Suprapubic skin (tissue), 4 donors: ENCODE measurements at regions not wholly inside any gene's neighbourhood (a gene's known extent, or its start where the extent isn't known, plus 50 kb on each side); places are given as distances from the start of the nearest gene placed in this dataset.

Source experiments
- DNase-seq, 2 donors: peaks; one replicate each; pipeline ENCODE4 v3.0.0-alpha.2; 2019; ENCODE audit warnings: low spot score in 2 of 2
- H3K27ac ChIP-seq: fragments of 200-600 bp; sonication (generic); one replicate; pipeline ENCODE4 v1.5.1; 2019
- H3K27me3 ChIP-seq: fragments of 200-600 bp; sonication (generic); one replicate; pipeline ENCODE4 v1.5.1; 2019
- H3K36me3 ChIP-seq: fragments of 200-600 bp; sonication (generic); one replicate; pipeline ENCODE4 v1.5.1; 2019
- H3K4me1 ChIP-seq: fragments of 200-600 bp; sonication (generic); one replicate; pipeline ENCODE4 v1.5.1; 2019
- H3K4me3 ChIP-seq: fragments of 200-600 bp; sonication (generic); one replicate; pipeline ENCODE4 v1.5.1; 2019; ENCODE audit warnings: mild to moderate bottlenecking
- H3K9me3 ChIP-seq: fragments of 200-600 bp; sonication (generic); one replicate; pipeline ENCODE4 v1.5.1; 2019
- EP300 ChIP-seq: sonication (generic); formaldehyde crosslinking; IDR thresholded peaks from one replicate; pipeline ENCODE4 v1.6.1; 2017; ENCODE audit warnings: antibody characterized with exemption
- POLR2A ChIP-seq, 2 donors: fragments of 450-650 bp; IDR thresholded peaks; one replicate each; pipeline ENCODE4 v1.6.1; 2017; ENCODE audit warnings: antibody characterized with exemption in 2 of 2, mild to moderate bottlenecking in 2 of 2, moderate library complexity in 2 of 2
- POLR2AphosphoS5 ChIP-seq, 3 donors: sonication (generic); formaldehyde crosslinking; IDR thresholded peaks; one replicate each; pipeline ENCODE4 v1.6.1; 2017; ENCODE audit warnings: antibody characterized with exemption in 3 of 3
- WGBS: methylation state at CpG from one replicate; pipeline ENCODE4 v1.1.5; 2018; 5-methylcytosine and 5-hydroxymethylcytosine counted together
- TF ChIP-seq, protein P1 (sequence below), 2 donors: fragments of 200-600 bp in 1 of 2; fragments of 450-650 bp in 1 of 2; sonication (generic) in 1 of 2; IDR thresholded peaks; one replicate each; pipeline ENCODE4 v1.5.1; 2016 to 2019; ENCODE audit warnings: antibody characterized with exemption in 2 of 2, mild to moderate bottlenecking in 1 of 2, moderate library complexity in 1 of 2

DNA sequence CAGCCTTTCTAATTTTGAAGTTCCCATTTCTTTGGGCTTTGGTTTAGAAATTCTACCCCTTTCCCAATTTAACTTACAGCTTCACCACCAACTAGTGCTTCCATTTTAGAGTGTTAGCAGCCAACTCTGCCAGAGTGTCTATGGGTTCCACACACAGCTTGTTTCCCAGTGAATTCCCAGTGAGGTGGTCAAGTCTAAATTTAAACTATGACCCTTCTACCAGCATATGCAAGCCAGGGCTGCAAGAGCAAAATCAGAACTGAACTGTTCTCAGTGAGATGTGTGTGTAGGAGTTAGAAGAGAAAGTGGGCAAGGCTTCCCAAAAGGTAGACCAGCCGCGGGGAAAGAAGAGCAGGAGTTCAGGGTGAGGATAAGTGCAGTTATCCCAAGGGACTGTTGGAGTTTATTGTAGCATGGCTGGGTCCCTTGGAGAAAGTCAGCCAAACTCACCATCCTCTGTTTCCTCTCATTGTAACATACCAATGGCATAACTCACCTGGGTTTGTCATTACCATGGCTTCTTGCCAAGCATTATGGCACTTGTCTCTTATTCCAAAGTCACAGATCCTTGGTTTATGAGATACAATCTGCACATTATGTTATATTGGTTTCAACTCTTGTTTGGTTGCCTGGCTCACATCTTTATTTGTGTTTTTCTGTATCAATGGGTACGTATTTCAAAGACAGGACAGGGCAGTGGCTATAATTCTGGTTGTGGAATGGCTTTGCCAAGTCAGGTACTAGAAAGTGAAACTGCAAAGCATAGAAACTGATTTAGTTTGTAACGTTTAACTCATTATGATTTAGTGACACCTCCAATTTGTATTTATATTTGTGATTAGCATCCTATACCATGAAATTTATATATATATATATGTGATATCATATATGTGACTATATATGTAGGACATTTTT is 130.2 kb upstream of the UMPS start:
- H3K4me1 ChIP-seq, result no peaks in the 10 kb centered on the region
- H3K27ac ChIP-seq, result no peak overlapping the region
- TF ChIP-seq EP300, result no peak
- no peak for TF ChIP-seq POLR2A (IDR thresholded peaks at IDR 0.05)
- TF ChIP-seq, protein P1, sequence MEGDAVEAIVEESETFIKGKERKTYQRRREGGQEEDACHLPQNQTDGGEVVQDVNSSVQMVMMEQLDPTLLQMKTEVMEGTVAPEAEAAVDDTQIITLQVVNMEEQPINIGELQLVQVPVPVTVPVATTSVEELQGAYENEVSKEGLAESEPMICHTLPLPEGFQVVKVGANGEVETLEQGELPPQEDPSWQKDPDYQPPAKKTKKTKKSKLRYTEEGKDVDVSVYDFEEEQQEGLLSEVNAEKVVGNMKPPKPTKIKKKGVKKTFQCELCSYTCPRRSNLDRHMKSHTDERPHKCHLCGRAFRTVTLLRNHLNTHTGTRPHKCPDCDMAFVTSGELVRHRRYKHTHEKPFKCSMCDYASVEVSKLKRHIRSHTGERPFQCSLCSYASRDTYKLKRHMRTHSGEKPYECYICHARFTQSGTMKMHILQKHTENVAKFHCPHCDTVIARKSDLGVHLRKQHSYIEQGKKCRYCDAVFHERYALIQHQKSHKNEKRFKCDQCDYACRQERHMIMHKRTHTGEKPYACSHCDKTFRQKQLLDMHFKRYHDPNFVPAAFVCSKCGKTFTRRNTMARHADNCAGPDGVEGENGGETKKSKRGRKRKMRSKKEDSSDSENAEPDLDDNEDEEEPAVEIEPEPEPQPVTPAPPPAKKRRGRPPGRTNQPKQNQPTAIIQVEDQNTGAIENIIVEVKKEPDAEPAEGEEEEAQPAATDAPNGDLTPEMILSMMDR (IDR thresholded peaks at IDR 0.05), result no peak
- TF ChIP-seq POLR2AphosphoS5 (IDR thresholded peaks at IDR 0.05), result no peak

DNA sequence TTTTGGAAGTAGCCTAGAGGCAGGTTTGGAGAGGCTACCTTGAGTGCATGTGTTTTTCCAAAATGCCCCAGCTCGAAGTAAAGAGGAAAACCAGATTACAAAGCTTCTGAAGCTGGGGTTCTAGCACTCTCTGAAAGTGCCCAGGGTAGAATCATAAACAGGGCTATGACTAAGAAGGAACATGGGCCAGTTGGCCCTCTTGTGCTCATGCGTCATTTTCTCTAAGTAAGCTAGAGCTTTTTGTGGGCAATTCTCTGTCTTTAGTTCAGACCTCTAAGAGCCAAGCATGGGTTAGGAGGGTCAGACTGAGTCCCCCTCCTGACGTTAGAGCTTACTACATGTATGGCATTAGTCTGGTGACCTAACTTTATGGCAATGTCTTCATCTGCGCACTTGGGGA is 129.5 kb upstream of the UMPS start:
- Histone ChIP-seq H3K36me3 (no peaks in the 10 kb centered on the region), H3K9me3 (no peaks in the 10 kb centered on the region), H3K27me3 (no peaks in the 10 kb centered on the region), H3K4me1 (no peaks in the 10 kb centered on the region), H3K4me3 (no peak overlapping the region), H3K27ac (no peak overlapping the region)
- TF ChIP-seq, protein P1 (IDR thresholded peaks at IDR 0.05), result no peak
- TF ChIP-seq POLR2A (IDR thresholded peaks at IDR 0.05), result no peak
- no peak for TF ChIP-seq EP300
- no peak for TF ChIP-seq POLR2AphosphoS5 (IDR thresholded peaks at IDR 0.05)
- DNase-seq, result no peak
- WGBS, result 76% methylated on average over 4 of the region's 4 CpGs

More for the DNA sequence above, 130.2 kb upstream of the UMPS start:
- no peak overlapping the region for H3K4me3 ChIP-seq
- WGBS, result 47% methylated on average over 4 of the region's 4 CpGs
- H3K9me3 ChIP-seq, result no peaks in the 10 kb centered on the region
- H3K27me3 ChIP-seq, result no peaks in the 10 kb centered on the region
- no peaks in the 10 kb centered on the region for H3K36me3 ChIP-seq
- DNase-seq, result no peak

DNA sequence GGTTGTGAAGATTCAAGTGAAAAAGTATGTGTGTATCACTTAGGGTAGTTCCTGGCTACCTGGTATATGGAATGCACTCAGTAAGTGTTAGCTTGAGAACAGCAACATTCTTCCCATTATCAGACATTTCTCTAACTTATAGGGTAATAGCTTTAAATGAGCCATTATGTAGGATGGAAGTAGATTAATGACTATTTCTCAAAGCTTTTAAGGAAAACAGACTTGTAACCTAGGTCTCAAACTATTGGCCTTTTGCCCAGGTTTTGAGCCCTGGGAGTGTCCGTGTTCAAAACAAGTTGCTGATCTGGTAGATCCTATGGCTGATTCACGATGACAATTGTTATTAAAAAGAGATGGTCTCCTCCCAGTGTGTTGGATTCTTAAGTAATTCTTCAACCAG is 129.1 kb upstream of the UMPS start:
- TF ChIP-seq POLR2A (IDR thresholded peaks at IDR 0.05) (no peak), EP300 (no peak), POLR2AphosphoS5 (IDR thresholded peaks at IDR 0.05) (no peak)
- TF ChIP-seq, protein P1 (IDR thresholded peaks at IDR 0.05), result no peak
- H3K36me3 ChIP-seq, result no peaks in the 10 kb centered on the region
- H3K4me3 ChIP-seq, result no peak overlapping the region
- 32% methylated on average over 2 of the region's 2 CpGs for WGBS
- H3K4me1 ChIP-seq, result no peaks in the 10 kb centered on the region
- H3K27ac ChIP-seq, result no peak overlapping the region
- H3K9me3 ChIP-seq, result no peaks in the 10 kb centered on the region
- no peaks in the 10 kb centered on the region for H3K27me3 ChIP-seq
- no peak for DNase-seq

DNA sequence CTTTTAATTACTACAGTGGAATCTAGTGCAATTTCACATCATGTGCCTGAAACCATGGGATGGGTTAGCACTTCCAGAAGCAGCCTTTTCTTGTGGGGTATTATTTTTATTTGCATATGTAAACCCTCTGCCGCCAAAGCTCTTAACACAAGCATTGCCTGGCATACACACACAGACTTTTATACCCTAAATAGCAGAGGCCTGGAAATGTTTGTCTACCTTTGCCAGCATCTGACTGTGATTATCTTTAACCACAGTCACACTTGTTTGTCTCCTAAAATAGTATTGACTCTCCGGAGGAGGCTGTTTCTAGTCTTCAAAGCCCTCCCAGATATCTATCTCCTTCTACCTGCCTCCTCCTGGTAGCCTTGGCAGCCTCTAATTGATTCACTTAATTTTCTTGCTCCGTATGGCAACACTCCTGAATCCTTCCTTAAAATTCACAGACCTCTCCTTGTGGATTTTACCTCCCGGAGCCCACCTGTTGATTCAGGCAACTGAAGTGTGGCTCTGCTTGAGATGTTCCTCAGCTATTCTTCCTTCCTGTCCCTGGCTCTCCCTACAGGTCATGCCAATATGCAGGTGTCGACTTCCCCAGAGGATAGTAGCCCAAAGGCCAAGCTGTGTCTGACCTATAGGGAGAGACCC is 127.1 kb upstream of the UMPS start:
- 65% methylated on average over 5 of the region's 5 CpGs for WGBS
- no peaks in the 10 kb centered on the region for H3K36me3 ChIP-seq
- no peak for TF ChIP-seq POLR2A (IDR thresholded peaks at IDR 0.05)
- TF ChIP-seq, protein P1 (IDR thresholded peaks at IDR 0.05), result no peak
- TF ChIP-seq POLR2AphosphoS5 (IDR thresholded peaks at IDR 0.05), result no peak
- TF ChIP-seq EP300, result no peak
- H3K4me1 ChIP-seq, result no peaks in the 10 kb centered on the region
- no peak for DNase-seq
- no peak overlapping the region for H3K4me3 ChIP-seq
- H3K27ac ChIP-seq, result no peak overlapping the region
- H3K9me3 ChIP-seq, result no peaks in the 10 kb centered on the region
- H3K27me3 ChIP-seq, result no peaks in the 10 kb centered on the region
